CD4-positive, alpha-beta T cell treated with Interleukin-1 beta for 1 hour (primary cell): ENCODE measurements at regions not wholly inside any gene's neighbourhood (a gene's known extent, or its start where the extent isn't known, plus 50 kb on each side); places are given as distances from the start of the nearest gene placed in this dataset.

Experiments used
- DNase-seq, 2 donors: peaks; one replicate each; pipeline ENCODE4 v3.0.0-alpha.2; 2020 to 2022

DNA sequence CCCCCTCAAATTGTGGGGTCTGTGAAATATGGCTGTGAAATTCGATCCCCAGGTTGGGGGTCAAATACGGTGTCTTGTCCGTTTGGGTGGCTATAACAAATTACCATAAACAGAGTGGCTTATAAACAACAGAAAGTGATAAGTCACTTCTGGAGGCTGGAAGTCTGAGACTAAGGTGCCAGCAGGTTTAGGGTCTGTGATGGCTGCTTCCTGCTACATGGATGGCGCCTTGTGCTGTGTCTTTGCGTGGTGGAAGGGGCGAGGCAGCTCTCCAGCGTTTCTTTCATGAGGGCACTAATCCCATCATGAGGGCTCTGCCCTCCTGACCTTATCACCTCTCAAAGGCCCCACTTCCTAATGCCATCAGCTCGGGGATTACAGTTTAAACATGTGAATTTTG is 120.0 kb downstream of the IRF8 start:
- no peak for DNase-seq

DNA sequence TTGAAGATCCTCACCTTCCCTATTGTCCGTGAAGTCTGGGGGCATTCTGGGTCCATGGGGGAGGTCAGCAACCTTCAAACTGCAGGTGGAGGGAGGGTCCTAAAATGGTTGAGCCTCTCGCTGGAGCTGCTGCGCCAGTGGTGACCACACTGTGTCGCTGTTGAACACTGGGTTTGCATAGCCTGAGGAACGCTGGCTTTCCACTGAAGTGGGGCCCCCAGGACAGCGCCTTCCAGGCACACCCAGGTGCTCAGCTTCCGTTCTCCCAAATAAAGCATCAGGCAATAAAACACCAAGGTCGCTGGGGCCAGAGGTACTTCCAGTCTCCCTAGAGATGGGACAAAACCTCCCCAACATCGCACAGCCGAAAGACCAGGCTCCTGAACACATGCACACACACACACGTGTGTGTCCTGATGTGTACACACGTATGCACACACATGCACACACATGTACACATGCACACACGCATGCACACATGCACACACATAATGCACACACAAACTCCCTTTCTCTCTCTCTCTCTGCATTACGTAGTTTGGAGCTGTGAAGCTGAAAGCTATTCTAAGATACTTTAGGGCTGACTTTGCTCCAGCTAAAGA is 120.6 kb downstream of the IRF8 start:
- no peak for DNase-seq

DNA sequence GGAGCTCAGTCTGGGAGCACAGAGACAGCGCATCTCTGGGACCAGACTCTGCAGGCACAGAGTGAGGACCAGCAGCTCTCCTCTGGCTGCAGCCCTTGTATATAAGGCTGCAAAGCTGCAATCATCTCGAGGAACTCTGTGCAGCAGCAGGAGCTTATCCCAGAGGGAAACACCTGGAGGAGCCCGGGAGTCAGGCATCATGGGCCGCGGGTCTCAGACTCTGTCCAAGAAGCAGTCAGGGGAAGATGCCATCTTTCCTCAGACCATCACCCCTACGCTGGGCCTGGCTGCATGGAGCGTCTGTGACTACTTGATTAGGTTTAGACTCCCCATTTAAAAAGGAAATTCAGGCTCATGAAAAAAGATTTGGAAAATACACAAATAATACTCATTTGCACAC is 122.0 kb downstream of the IRF8 start:
- DNase-seq: no peak

DNA sequence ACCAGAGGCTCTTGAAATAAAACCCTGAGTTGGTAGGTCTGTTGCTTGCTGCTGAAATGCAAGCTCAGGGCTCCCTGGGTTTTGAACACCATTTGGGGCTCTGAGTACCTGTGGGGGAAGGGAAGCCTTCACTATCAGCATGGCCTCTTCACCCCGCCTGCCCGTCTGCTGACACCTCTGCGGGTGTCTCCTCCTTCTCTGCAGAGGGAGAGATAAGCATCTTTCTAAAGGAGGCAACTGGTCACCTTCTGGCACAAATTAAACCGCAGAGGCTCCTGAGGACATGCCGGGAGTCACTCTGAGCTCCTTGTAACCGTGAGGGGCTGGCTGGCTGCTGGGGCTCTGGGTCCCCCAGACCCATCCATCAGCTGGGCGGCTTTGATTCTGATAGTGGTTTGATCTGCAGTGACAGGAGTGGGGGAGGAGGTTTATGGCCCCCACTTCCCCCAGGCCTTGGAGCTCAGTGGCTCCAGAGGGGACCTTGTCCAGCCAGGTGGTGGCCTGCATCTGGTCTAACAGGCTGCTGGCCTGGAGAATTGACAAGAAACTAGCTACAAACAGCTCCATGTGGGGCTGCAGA is 123.5 kb downstream of the IRF8 start:
- DNase-seq: no peak

DNA sequence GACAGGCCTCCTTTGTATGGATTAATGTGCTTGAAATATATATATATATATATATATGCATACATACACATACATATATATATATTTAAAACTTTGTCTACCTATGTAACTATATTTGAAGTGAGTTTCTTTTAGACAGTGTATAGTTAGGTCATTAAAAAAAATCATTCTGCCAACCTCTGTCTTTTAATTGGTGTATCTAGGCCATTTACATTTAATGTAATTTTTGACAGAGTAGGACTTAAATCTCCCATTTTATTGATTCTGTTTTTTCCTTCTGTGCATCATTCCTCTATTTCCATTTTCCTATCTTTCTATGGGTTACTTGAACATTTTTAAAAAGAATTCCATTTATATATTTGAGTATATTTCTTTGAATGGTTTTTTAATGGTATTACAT is 125.2 kb downstream of the IRF8 start:
- DNase-seq: no peak

DNA sequence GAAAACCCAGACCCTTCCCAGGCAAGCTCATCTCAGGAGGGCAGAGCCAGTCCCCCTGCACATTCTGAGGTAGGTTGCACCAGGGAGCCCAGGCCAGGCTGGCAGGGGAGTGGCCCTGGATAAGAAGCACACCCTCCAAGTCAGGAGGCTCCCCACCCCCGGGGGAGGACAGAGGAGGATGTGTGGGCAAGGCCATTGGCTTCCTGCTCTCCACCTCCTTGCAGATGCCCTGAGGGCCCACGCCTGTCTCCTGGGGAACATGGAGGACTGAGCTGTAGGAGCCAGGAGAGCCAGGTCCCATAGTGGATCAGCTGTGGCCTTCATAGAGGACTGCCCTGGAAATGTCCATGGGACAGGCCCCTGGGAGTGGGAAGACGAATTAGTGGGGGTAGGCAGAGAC is 126.7 kb downstream of the IRF8 start:
- DNase-seq: no peak

DNA sequence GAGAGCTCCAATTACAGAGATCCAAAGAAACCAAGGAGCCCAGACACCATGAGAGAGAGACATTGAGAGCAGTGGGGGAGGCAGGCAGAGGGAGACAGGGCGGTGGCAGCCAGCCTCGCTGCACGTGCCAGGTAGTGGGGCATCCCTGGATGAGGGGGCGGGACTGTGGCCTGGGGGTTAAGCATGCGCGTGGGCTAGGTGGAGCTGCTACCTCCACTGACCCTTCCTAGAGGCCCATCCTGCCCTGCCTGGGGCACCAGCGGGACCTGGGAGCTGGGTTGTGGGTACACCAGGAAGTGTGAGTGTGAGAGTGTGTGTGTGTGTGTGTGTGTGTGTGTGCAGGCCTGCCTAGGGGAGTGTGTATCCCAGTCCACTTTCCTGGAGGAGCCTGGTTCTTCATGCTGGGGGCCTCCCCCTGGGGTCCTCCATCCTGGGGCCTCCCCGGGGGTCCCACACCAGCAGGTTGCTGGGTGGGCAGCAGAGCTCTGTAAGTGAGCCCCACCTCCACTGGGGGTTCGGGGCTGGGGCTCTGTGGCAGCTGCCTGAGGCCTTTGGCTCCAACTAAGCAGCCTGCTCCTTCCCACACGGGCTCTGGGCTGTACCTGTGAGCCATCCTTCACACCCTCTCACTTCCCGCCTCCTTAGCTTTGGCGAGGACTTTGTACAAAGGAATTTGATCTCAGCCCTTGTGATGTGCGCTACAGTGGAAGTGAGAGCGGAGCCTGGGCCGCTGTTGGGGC is 127.4 kb downstream of the IRF8 start:
- no peak for DNase-seq

DNA sequence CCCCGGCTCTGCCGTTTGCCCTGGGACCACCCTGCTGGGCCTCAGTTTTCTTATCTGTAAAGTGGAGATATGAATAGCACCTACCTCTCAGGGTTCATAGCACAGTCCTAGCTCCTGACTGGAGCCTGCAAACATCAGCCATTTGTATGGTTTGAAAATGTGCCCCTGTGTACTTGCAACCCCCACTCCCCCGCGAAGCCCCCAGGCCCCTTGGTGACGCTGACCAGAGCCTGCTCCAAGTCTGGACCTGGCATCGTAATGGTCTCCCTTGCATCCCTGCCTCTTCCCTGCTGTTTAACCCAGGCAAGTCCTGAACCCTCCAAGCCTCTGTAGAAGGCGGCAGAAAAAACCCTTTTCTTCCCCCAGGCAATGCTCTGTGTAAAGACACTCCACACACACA is 128.0 kb downstream of the IRF8 start:
- no peak for DNase-seq

DNA sequence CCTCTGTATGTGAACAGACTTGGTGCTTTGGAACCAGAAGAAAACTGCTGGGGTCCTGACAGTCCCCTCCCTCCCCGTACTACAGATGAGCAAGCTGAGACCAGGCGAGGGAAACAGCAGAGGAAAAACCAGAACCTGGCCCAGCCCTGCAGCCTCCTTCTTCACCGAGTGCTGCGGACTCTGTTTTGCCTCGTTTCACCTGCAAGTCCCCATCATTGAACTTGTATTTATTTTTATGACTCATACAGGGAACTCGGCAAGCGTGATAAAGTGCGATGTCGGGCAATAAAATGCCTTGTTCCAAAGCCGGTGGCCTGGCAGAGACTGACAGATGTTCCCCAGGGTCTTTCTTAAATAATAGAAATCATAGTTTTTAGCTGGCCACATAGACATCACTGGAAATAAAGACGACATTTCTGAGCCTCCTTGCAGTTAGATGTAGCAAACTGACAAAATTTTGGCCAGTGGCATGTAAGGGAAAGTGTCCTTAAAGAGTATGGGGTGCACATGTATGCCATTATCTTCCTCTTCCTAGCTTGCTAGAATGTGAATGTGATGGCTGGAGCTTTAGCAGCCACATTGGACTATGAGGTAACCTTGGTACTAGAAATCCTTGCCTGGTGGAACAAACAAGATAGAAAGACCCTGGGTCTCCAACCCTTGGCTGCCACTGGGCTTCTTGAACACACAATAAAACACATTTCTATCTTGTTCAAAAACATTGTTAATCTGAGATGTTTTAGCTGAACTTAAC is 128.6 kb downstream of the IRF8 start:
- DNase-seq: no peak

DNA sequence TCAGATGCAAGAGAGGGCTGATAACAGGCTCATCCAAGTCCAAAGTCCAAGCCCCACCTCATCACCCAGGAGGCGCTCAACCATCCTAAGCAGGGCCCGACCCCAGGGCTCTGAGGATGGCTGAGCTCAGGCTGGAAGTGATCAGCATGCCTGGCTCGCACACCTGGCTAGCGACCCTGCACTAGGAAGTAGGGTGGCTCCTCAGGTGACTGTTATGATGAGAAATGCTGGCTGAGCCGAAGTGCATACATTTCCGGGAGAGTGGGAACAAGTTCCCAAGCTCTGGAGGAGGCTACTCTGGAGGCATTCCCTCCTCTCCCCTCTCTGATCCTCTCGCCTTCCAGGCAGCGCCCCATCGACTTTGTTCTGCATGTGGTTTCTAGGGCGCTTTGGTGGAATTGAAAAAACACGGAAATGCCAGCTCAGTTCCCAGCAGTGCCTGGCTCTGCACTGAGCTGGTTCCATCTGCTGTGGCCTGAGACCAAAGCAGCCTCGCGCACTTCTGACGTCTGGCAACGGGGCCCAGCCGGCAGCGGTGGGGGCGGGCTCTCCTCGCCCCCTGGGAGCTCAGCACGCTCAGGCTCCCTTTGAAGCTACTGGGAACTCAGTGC is 130.3 kb downstream of the IRF8 start:
- no peak for DNase-seq

DNA sequence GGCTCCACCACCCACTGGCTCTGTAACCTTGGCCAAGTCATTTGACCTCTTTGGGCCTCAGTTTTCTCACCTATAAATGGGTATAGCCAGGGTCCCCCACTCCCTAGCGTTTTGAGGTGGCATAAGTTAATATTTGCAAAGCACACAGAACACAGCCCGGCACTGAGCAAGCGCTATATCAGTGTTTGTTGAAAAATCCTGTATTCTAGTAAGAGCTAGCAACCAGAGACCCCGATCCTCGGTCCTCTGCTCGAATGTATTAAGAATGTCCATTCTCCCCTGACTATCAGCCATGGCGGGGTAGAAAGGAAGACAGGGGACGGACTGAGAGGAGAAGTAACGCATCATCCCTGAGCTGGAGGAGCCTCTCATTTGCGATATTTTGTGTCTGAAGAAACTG is 131.2 kb downstream of the IRF8 start:
- no peak for DNase-seq

DNA sequence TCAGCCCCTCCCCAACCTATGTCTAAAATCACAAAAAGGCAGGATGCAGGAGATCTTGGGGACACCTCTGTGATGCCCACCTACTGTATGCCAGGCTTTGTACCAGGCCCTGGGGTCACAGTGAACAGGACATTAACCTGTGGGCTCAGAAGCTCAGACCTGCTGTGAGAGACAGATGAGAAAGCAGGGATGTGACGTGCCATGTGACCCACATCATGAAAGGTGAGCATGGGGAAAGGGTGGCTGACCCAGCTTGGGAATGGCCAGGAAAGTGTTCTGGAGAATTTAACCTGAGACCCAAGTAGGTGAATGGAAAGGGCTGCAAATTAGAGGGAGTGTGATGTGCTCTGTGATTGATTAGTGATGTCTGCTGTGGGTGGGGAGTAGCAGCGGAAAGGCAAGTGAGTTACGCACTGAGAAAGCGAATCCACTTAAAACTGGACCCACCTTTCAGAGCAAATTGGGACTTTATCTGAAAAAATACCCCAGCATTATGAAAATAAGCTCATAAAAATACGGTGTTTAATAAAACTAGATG is 132.2 kb downstream of the IRF8 start:
- no peak for DNase-seq

DNA sequence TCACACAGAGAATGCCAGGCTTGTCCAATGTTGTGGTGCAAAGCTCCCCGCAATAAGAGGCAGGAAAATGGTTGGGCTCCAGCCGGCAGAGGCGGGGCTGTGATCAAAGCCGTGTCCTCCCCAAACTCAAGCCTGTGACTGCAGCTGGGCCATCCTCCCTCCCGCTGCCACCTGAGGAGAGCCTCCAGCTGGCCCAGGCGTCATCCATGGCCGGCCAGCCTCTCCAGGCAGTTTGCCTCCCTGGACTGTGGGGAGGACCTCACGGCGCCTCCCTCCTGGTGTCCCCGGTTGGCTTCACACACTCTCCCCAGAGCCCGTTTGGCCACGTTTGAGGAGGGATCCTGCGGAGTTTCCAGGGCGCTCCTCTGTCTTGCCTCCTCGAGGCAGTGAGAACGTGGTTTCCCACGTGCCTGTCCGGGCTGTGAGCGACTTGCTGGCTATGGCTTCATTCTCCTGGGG is 134.1 kb downstream of the IRF8 start:
- DNase-seq: no peak

DNA sequence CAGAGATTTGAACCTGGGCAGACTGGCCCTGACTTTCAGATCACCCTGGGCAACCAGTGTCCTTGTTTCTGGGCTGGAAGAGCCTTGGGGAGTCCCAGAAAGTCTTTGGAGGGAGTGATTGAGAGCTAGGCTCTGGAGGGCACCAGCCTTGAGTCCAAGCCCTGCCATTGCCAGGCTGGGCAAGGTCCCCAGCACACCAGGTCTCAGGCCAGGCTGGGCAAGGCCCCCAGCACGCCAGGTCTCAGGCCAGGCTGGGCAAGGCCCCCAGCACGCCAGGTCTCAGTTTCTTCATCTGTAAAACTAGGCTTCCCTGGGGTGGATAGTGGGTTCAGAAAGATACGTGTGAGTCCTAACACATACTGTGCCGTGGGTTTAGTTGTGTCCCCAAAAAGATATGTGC is 135.0 kb downstream of the IRF8 start:
- no peak for DNase-seq

DNA sequence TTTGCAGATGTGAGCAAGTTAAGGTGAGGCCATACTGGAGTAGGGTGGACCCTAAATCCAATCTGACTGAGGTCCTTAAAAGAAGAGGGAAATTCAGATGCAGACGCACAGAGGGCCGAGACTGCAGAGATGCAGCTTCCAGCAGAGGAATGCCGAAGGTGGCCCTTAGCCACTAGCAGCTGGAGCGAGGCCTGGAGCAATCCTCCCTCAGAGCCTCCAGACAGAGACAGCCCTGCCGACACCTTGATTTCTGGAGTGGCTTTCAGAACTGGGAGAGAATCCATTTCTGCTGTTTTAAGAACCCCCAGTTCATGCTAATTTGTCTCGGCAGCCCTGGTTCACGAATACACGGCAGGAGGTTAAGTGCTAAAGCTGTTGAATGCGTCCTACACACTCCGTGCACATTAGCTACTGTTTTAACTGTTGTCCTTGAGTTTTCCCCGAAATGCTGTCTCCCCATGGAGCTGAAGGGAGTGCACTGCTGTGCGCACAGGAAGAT is 135.5 kb downstream of the IRF8 start:
- no peak for DNase-seq

DNA sequence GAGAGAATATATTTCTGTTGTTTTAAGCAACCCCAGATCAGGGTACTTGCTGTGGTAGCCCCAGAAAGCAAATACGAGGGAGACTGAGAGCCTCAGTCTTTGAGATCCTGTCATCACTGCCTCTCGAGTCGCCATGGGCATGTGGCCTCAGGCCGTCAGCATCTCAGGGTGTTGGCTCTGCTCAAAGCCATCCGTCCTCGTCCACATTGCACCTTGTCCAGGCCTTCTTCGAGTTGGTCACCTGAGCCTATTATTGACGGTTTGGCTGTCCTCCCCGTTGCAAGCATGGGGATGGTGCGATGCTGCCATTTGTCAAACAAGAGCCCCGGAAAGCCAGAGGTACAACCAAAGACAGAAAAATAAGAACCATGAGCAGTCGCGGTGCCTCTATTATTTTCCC is 136.9 kb downstream of the IRF8 start:
- no peak for DNase-seq

DNA sequence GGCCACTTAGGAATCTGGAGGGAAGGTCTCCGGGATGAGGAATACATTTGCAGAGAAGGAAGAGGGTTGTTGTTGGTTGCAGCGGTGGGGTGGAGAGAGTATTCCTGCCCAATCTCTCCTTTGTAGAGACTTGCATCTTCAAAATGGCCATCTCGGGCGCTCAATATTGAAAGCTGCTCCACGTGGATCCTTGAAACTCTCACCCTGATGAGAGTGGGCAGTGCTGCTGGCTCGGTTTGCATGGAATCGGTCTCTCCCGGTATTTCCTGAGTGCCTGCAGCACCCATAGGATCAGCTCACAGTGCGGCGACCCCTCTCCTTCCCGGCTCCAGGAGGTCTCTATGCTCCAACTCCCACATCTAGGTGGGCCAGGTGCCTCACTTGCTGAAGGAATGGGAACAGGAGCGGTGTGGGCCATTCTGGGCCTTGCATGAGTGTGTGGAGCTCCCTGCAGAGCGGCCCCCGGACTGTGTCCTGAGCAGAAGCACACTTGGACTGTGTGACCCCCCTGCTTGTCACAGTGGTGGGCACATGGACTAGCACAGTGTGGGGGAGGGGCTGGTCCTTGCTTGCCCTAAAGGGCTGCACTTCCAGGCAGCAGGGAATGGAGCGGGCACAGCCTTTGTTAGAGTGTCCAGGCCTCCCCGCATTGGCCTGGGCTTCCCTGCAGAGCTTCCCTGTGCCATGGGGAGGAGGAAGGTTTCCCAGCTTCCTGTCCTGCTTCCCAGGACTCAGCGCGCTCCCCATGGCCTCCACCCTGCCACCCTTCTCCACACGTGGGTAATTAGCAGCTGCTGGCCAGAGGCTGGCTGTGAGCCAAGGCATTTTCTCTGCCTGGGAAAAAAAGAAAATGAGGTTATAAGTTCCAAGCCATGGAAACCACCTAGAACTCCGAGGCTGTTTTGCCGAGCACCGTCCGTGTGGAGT is 139.3 kb downstream of the IRF8 start:
- DNase-seq: no peak

DNA sequence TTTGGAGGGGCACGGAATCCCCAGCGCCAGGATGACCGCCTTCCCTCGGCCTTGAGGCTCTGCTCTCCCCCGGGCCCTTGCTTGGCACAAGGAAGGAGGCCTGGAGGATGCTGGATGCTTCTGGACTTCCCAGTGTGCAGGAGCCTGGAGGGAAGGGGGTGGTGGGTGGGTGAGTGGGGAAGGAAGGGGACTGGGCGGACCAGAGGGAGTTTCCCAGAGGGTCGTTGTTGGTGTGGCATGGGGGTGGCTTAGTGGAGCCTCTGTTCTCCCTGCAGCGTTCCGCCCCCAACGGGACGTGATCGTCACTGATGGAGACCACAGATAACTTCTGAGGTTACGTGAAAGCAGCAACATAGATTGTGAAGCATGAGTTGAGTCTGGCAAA is 140.0 kb downstream of the IRF8 start:
- no peak for DNase-seq

DNA sequence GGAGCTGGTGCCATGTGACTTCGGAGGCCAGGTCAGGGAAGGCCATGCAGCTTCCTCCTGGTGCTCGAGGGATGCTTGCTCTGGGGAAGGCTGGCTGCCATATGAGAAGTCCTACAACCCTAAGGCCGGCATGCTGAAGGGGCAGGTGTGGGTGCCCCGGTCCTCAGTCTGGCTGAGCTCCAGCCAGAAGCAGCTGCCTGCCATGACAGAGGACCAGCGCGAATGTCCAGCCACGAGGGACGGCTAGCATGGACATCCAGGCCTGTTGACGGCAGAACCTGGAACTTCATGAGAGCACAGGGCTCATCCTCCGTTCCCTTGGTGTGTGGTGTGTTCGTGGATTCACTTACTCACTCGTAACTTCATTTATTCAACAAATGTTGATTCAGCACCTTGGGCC is 140.6 kb downstream of the IRF8 start:
- no peak for DNase-seq

DNA sequence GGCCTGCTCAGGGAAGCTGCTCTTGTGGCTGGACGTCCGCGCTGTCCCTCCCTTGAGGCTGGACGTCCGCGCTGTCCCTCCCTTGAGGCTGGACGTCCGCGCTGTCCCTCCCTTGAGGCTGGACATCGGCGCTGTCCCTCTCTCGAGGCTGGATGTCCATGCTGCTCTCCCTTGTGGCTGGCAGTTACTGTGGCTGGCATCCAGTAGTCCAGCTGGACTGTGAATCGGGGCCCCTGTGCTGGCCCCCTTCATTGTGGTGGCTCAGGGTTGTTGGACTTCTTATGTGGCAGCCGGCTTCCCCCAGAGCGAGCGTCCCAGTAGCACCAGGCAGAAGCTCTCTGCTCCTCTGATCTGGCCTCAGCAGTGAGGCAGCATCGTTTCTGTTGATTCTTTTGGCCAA is 141.5 kb downstream of the IRF8 start:
- DNase-seq: no peak

DNA sequence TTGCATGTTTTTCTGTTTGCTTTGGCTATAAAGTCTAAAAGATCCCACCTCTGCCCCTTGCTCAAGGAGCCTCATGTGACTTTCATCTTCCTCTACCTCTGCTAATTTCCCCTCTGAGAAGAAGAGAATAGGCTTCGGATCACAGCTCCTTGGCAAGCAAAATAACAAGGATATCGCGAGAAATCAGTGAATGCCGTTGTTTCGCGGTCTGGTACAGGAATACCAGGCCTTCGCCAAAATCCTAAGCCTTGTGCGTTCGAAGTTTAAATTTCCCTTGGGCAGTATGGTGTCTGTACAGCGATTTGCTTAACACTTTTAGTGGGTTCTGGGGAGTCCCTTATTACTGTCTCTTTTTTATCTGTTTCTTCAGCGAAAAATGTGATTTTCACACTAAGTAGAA is 142.3 kb downstream of the IRF8 start:
- DNase-seq: no peak

DNA sequence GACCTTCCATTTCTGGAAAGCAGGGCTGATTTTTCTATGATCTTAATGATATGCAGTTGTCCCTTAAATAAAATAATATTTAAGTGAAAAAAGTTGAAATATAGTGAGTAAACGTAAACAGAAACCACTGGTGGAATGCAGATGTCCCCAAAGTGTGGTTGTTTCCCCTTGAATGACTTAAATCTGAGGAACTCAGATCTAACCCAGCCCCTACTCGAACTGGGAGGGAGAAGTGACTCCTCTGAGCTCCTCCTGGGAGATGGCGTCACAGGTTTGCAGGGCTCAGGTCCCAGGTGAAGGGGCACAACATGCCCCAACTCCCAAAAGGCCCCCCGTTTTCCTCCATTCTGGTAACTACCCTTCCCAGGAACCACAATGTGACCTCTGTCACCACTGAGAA is 142.8 kb downstream of the IRF8 start:
- no peak for DNase-seq
